DND-41 (cell line): ENCODE measurements at regions not wholly inside any gene's neighbourhood (a gene's known extent, or its start where the extent isn't known, plus 50 kb on each side); places are given as distances from the start of the nearest gene placed in this dataset.

ENCODE experiments used
- ATAC-seq: fragments of 200-7000 bp; cut with Tn5 transposase; 3 replicates; pipeline ENCODE4 v1.9.1; 2021; ENCODE audit warnings: low read depth; ENCODE audit not compliant: insufficient read depth
- DNase-seq: peaks from one replicate; pipeline ENCODE4 v3.0.0-alpha.2; 2020
- H2AFZ ChIP-seq: 2 replicates; pipeline ENCODE4 v1.6.0; 2012; ENCODE audit warnings: low read depth, low read length
- H3K27ac ChIP-seq: 2 replicates; pipeline ENCODE4 v1.5.1; 2012; ENCODE audit warnings: low read length, inconsistent platforms
- H3K27me3 ChIP-seq: fragments of 200-600 bp; sonication (generic); 2 replicates; pipeline ENCODE4 v1.6.0; 2012; ENCODE audit warnings: low read length, mild to moderate bottlenecking, inconsistent platforms; ENCODE audit not compliant: insufficient read depth, poor library complexity
- H3K36me3 ChIP-seq: 2 replicates; pipeline ENCODE4 v1.5.1; 2012; ENCODE audit warnings: low read length, inconsistent platforms; ENCODE audit not compliant: insufficient read depth
- H3K4me1 ChIP-seq: 2 replicates; pipeline ENCODE4 v1.5.1; 2012; ENCODE audit warnings: mild to moderate bottlenecking, low read length; ENCODE audit not compliant: insufficient read depth
- H3K4me2 ChIP-seq: 2 replicates; pipeline ENCODE4 v1.6.0; 2012; ENCODE audit warnings: mild to moderate bottlenecking, moderate library complexity, low read length, inconsistent platforms; ENCODE audit not compliant: insufficient read depth
- H3K4me3 ChIP-seq, 2 experiments: fragments of 200-600 bp in 1 of 2; shearing (Covaris generic) in 1 of 2; 2 replicates each; pipeline ENCODE4 v1.5.1; 2012 to 2016; ENCODE audit warnings: inconsistent platforms in 2 of 2, low read length in 2 of 2, mild to moderate bottlenecking in 2 of 2, low read depth in 1 of 2, moderate library complexity in 1 of 2
- H3K79me2 ChIP-seq: 2 replicates; pipeline ENCODE4 v1.6.0; 2012; ENCODE audit warnings: low read length, inconsistent platforms; ENCODE audit not compliant: insufficient read depth
- H3K9ac ChIP-seq: 2 replicates; pipeline ENCODE4 v1.6.0; 2012; ENCODE audit warnings: low read depth, mild to moderate bottlenecking, inconsistent platforms, low read length, moderate library complexity
- H3K9me3 ChIP-seq: 2 replicates; pipeline ENCODE4 v1.5.1; 2012; ENCODE audit warnings: low read length, moderate library complexity, mild to moderate bottlenecking, inconsistent platforms; ENCODE audit not compliant: insufficient read depth, severe bottlenecking
- H4K20me1 ChIP-seq: 2 replicates; pipeline ENCODE4 v1.6.0; 2012; ENCODE audit warnings: low read length; ENCODE audit not compliant: insufficient read depth
- CTCF ChIP-seq: IDR thresholded peaks from 2 replicates; pipeline ENCODE4 v1.5.1; 2012; ENCODE audit warnings: borderline replicate concordance, low read length, moderate library complexity, mild to moderate bottlenecking; ENCODE audit not compliant: poor library complexity, severe bottlenecking; ENCODE audit errors: extremely low read depth
- EZH2 ChIP-seq: IDR thresholded peaks from 3 replicates; pipeline ENCODE4 v1.6.1; 2012; ENCODE audit warnings: borderline replicate concordance, low read depth, mild to moderate bottlenecking, moderate library complexity, low read length, inconsistent platforms; ENCODE audit not compliant: severe bottlenecking

DNA sequence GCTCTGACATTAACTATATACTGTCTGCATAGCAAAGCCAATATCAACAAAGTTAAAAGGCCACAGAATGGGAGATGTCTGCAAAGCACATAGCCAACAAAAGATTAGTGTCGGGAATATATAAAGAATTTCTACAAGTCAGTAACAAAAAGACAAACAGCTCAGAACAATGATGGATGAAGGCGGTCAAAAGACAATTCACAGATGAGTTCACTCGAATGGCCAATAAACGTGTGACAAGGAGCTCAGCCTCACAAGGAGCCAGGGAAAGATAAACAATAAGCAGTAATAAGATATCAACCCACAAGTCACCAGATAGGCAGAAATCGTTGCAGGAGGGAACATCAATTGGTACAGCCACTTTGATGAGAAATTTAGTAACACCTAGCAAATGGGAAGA is 106.0 kb upstream of the ISX start:
- Histone ChIP-seq H3K79me2 (no peaks in the 10 kb centered on the region), H3K27ac (no peak overlapping the region)
- ATAC-seq, result no peak

DNA sequence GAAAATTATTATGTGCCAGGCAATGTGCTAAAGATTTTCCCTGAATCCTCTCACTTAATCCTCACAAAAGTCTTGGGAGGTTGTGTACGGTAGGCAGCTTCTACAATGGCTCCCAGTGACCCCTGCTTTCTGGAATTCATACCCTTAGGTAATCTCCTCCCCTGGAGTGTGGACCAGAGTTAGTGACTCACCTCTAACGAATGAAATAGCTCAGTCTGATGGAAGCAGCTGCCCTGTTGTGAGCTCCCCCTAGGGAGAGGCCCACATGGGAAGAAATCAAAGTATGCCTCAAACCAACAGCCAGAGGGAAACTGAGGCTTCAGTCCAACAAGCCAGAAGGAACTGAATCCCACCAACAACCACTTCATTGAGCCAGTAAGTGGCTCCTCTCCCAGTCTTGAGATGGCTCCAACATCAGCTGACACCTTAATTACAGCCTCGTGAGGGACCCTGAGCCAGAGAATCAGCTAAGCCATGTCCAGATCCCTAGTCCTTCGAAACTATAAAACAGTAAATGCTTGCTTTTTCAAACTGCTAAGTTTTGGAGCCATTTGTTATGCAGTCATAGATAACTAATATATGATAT is 98.9 kb upstream of the ISX start:
- no peak for TF ChIP-seq CTCF
- TF ChIP-seq EZH2, result no peak
- no peaks in the 10 kb centered on the region for H3K9me3 ChIP-seq
- no peak for ATAC-seq
- H3K4me1 ChIP-seq, result no peaks in the 10 kb centered on the region
- no peaks in the 10 kb centered on the region for H3K27me3 ChIP-seq
- no peaks in the 10 kb centered on the region for H3K79me2 ChIP-seq
- DNase-seq, result no peak
- H3K4me2 ChIP-seq, result no peak overlapping the region
- H2AFZ ChIP-seq, result no peak overlapping the region
- no peaks in the 10 kb centered on the region for H4K20me1 ChIP-seq
- no peak overlapping the region for H3K9ac ChIP-seq
- H3K36me3 ChIP-seq, result no peaks in the 10 kb centered on the region
- no peak overlapping the region for H3K27ac ChIP-seq
- no peak overlapping the region for H3K4me3 ChIP-seq

More for the DNA sequence above, 106.0 kb upstream of the ISX start:
- H3K4me1 ChIP-seq, result no peaks in the 10 kb centered on the region
- H2AFZ ChIP-seq, result no peak overlapping the region
- H3K4me3 ChIP-seq, result no peak overlapping the region
- DNase-seq, result no peak
- H4K20me1 ChIP-seq, result no peaks in the 10 kb centered on the region
- no peaks in the 10 kb centered on the region for H3K36me3 ChIP-seq
- no peaks in the 10 kb centered on the region for H3K27me3 ChIP-seq
- H3K9me3 ChIP-seq, result no peaks in the 10 kb centered on the region
- TF ChIP-seq EZH2 (no peak), CTCF (no peak)
- H3K4me2 ChIP-seq, result no peak overlapping the region
- H3K9ac ChIP-seq, result no peak overlapping the region

GRCh38 chr22:34969001-34969790 is 96.8 kb upstream of the ISX start:
- no peak overlapping the region for H3K9ac ChIP-seq
- no peaks in the 10 kb centered on the region for H3K4me1 ChIP-seq
- no peak overlapping the region for H3K27ac ChIP-seq
- H3K4me2 ChIP-seq, result no peak overlapping the region
- H3K36me3 ChIP-seq, result no peaks in the 10 kb centered on the region
- H3K27me3 ChIP-seq, result no peaks in the 10 kb centered on the region
- ATAC-seq, result no peak
- H4K20me1 ChIP-seq, result no peaks in the 10 kb centered on the region
- TF ChIP-seq CTCF (no peak), EZH2 (no peak)
- H2AFZ ChIP-seq, result no peak overlapping the region
- H3K9me3 ChIP-seq, result no peaks in the 10 kb centered on the region
- DNase-seq, result no peak
- H3K79me2 ChIP-seq, result no peaks in the 10 kb centered on the region
- no peak overlapping the region for H3K4me3 ChIP-seq
